GM23338 (cell line): ENCODE measurements at regions not wholly inside any gene's neighbourhood (a gene's known extent, or its start where the extent isn't known, plus 50 kb on each side); places are given as distances from the start of the nearest gene placed in this dataset.

Experiments
- ATAC-seq: fragments of 200-7000 bp; cut with Tn5 transposase; 3 replicates; pipeline ENCODE4 v1.9.1; 2020
- DNase-seq: peaks from one replicate; pipeline ENCODE4 v3.0.0-alpha.2; 2015; ENCODE audit warnings: low spot score
- H2AFZ ChIP-seq: fragments of 200-600 bp; sonication (generic); 2 replicates; pipeline ENCODE4 v1.8.0; 2016; ENCODE audit warnings: antibody characterized with exemption, mild to moderate bottlenecking, moderate library complexity
- H3F3A ChIP-seq: fragments of 200-600 bp; sonication (generic); replicated peaks from 2 replicates; pipeline ENCODE4 v1.8.0; 2017; ENCODE audit warnings: antibody characterized with exemption, mixed run types, low read depth
- H3K27ac ChIP-seq: fragments of 200-600 bp; sonication (generic); 2 replicates; pipeline ENCODE4 v1.6.1; 2016; ENCODE audit warnings: low read depth
- H3K27me3 ChIP-seq: fragments of 200-600 bp; sonication (generic); 2 replicates; pipeline ENCODE4 v1.8.0; 2016; ENCODE audit warnings: mild to moderate bottlenecking, mixed run types, moderate library complexity; ENCODE audit not compliant: insufficient read depth
- H3K36me3 ChIP-seq: fragments of 200-600 bp; sonication (generic); 2 replicates; pipeline ENCODE4 v1.8.0; 2016; ENCODE audit warnings: mild to moderate bottlenecking; ENCODE audit not compliant: insufficient read depth
- H3K4me1 ChIP-seq: fragments of 200-600 bp; sonication (generic); 2 replicates; pipeline ENCODE4 v1.8.0; 2016; ENCODE audit warnings: mild to moderate bottlenecking, moderate library complexity; ENCODE audit not compliant: insufficient read depth
- H3K4me2 ChIP-seq: fragments of 200-600 bp; sonication (generic); 2 replicates; pipeline ENCODE4 v1.7.1; 2017; ENCODE audit warnings: mixed run types
- H3K4me3 ChIP-seq: fragments of 200-600 bp; sonication (generic); 2 replicates; pipeline ENCODE4 v1.6.1; 2016; ENCODE audit warnings: mixed run types
- H3K79me2 ChIP-seq: fragments of 200-600 bp; sonication (generic); replicated peaks from 2 replicates; pipeline ENCODE4 v1.8.0; 2017; ENCODE audit warnings: mild to moderate bottlenecking; ENCODE audit not compliant: insufficient read depth
- H3K9me2 ChIP-seq: fragments of 200-600 bp; sonication (generic); 2 replicates; pipeline ENCODE4 v1.8.0; 2017; ENCODE audit not compliant: insufficient read depth
- H4K20me1 ChIP-seq: fragments of 200-600 bp; sonication (generic); replicated peaks from 2 replicates; pipeline ENCODE4 v1.8.0; 2017; ENCODE audit warnings: mild to moderate bottlenecking; ENCODE audit not compliant: insufficient read depth
- H3K27ac Mint-ChIP-seq: 2 replicates; pipeline ENCODE4 v1.8.0; 2020; ENCODE audit warnings: inconsistent platforms, mild to moderate bottlenecking, moderate library complexity, mixed read lengths
- H3K27me3 Mint-ChIP-seq: 3 replicates; pipeline ENCODE4 v1.8.0; 2022; ENCODE audit warnings: low read depth, mild to moderate bottlenecking, moderate library complexity, mixed read lengths, inconsistent platforms; ENCODE audit not compliant: insufficient read depth, poor library complexity
- H3K36me3 Mint-ChIP-seq: 3 replicates; pipeline ENCODE4 v1.8.0; 2021; ENCODE audit warnings: low read depth, mild to moderate bottlenecking, inconsistent platforms, moderate library complexity, mixed read lengths
- H3K4me1 Mint-ChIP-seq: 3 replicates; pipeline ENCODE4 v1.8.0; 2020; ENCODE audit warnings: mild to moderate bottlenecking, inconsistent platforms, mixed read lengths
- H3K4me3 Mint-ChIP-seq: 3 replicates; pipeline ENCODE4 v1.8.0; 2021; ENCODE audit warnings: moderate library complexity, mild to moderate bottlenecking, inconsistent platforms, mixed read lengths
- H3K9me3 Mint-ChIP-seq: 3 replicates; pipeline ENCODE4 v1.8.0; 2020; ENCODE audit warnings: moderate library complexity, mild to moderate bottlenecking, inconsistent platforms, mixed read lengths
- CREB1 ChIP-seq: fragments of 250-450 bp; sonication (Bioruptor Pico); IDR thresholded peaks from 2 replicates; pipeline ENCODE4 v1.5.0; 2020; ENCODE audit warnings: low read depth, mild to moderate bottlenecking, moderate library complexity
- CTCF ChIP-seq, 2 experiments: fragments of 200-600 bp in 1 of 2; sonication (generic) in 1 of 2; conservative IDR thresholded peaks; 2 replicates each; pipeline versions ENCODE4 v1.5.1 to v1.6.1; 2016 to 2017; ENCODE audit warnings: antibody characterized with exemption in 2 of 2, low read depth in 2 of 2, mild to moderate bottlenecking in 2 of 2, moderate library complexity in 1 of 2
- EZH2 ChIP-seq: fragments of 200-600 bp; sonication (generic); IDR thresholded peaks from one replicate; pipeline ENCODE4 v1.8.0; 2017; ENCODE audit warnings: antibody characterized with exemption, mild to moderate bottlenecking, low read depth; ENCODE audit not compliant: unreplicated experiment
- EZH2phosphoT487 ChIP-seq: fragments of 200-600 bp; sonication (generic); IDR thresholded peaks from one replicate; pipeline ENCODE4 v1.8.1; 2018; ENCODE audit warnings: antibody characterized with exemption; ENCODE audit not compliant: unreplicated experiment
- JUNB ChIP-seq: IDR thresholded peaks from one replicate; pipeline ENCODE4 v1.6.1; 2016; ENCODE audit warnings: antibody characterized with exemption; ENCODE audit not compliant: unreplicated experiment
- NANOG ChIP-seq: IDR thresholded peaks from 2 replicates; pipeline ENCODE4 v1.6.1; 2016; ENCODE audit warnings: antibody characterized with exemption, borderline replicate concordance
- POLR2AphosphoS5 ChIP-seq: IDR thresholded peaks from 2 replicates; pipeline ENCODE4 v1.6.1; 2016; ENCODE audit warnings: antibody characterized with exemption, low read depth
- STAT1 ChIP-seq: IDR thresholded peaks from one replicate; pipeline ENCODE4 v1.6.1; 2016; ENCODE audit warnings: antibody characterized with exemption; ENCODE audit not compliant: unreplicated experiment
- ZNF114 ChIP-seq: fragments of 250-450 bp; sonication (Bioruptor Pico); IDR thresholded peaks from 2 replicates; pipeline ENCODE4 v1.5.0; 2020; ENCODE audit warnings: mild to moderate bottlenecking, moderate library complexity
- ZNF331 ChIP-seq: fragments of 250-450 bp; sonication (Bioruptor Pico); IDR thresholded peaks from 2 replicates; pipeline ENCODE4 v1.5.0; 2020; ENCODE audit warnings: low read depth, mild to moderate bottlenecking, moderate library complexity
- ZNF462 ChIP-seq: fragments of 250-450 bp; sonication (Bioruptor Pico); IDR thresholded peaks from 2 replicates; pipeline ENCODE4 v1.5.0; 2020; ENCODE audit warnings: mild to moderate bottlenecking, moderate library complexity
- TF ChIP-seq, protein P1 (sequence below): IDR thresholded peaks from 2 replicates; pipeline ENCODE4 v1.6.1; 2016; ENCODE audit warnings: antibody characterized with exemption
- TF ChIP-seq, protein P2 (sequence below): IDR thresholded peaks from one replicate; pipeline ENCODE4 v1.6.1; 2018; ENCODE audit warnings: antibody characterized with exemption; ENCODE audit not compliant: unreplicated experiment

DNA sequence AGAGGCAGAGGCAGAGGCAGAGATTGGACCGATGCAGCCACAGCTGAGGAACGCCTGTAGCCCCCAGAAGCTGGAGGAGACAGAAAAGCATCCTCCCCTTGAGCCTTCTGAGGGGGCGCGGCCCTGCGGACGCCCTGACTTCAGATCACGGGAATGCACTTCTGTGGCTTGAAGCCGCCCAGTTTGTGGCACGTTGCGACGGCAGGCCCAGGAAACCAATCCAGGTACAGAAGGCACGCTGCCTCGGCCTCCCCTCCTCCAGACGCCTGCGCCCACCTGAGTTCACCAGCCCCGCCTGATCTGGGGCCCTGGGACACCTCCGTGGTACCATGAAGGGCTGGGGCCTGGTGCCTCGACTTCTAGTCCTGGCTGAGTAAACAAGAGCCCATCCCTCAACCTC is 82.0 kb downstream of the NCOR2 start:
- Histone ChIP-seq H3K27ac (no peak overlapping the region), H3K27me3 (no peaks in the 10 kb centered on the region), H3K4me3 (no peak overlapping the region), H4K20me1 (peaks cover 44% of the 10 kb centered on the region), H3K4me2 (no peak overlapping the region), H3K4me1 (0 out of 2 replicates have a peak, but pooled peaks cover 3% of the 10 kb centered on the region), H2AFZ (no peak overlapping the region), H3K79me2 (peaks cover 44% of the 10 kb centered on the region), H3K9me2 (no peaks in the 10 kb centered on the region), H3K36me3 (no peaks in the 10 kb centered on the region), H3F3A (no peaks in the 10 kb centered on the region)
- peaks cover 5% of the 10 kb centered on the region for H3K27me3 Mint-ChIP-seq
- ATAC-seq (no peak), DNase-seq (no peak)
- no peak overlapping the region for H3K27ac Mint-ChIP-seq
- peaks cover 23% of the 10 kb centered on the region for H3K36me3 Mint-ChIP-seq
- TF ChIP-seq CTCF (conservative IDR thresholded peaks at IDR 0.05; ENCODE audit: low read depth in 2 of 2) (no peak), ZNF114 (no peak), POLR2AphosphoS5 (no peak), EZH2 (no peak), EZH2phosphoT487 (no peak), NANOG (no peak), STAT1 (no peak), CREB1 (CRISPR knock-in tag) (no peak), JUNB (no peak), ZNF331 (CRISPR knock-in tag) (no peak), ZNF462 (CRISPR knock-in tag) (no peak)
- TF ChIP-seq, protein P1, sequence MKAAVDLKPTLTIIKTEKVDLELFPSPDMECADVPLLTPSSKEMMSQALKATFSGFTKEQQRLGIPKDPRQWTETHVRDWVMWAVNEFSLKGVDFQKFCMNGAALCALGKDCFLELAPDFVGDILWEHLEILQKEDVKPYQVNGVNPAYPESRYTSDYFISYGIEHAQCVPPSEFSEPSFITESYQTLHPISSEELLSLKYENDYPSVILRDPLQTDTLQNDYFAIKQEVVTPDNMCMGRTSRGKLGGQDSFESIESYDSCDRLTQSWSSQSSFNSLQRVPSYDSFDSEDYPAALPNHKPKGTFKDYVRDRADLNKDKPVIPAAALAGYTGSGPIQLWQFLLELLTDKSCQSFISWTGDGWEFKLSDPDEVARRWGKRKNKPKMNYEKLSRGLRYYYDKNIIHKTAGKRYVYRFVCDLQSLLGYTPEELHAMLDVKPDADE: no peak
- TF ChIP-seq, protein P2, sequence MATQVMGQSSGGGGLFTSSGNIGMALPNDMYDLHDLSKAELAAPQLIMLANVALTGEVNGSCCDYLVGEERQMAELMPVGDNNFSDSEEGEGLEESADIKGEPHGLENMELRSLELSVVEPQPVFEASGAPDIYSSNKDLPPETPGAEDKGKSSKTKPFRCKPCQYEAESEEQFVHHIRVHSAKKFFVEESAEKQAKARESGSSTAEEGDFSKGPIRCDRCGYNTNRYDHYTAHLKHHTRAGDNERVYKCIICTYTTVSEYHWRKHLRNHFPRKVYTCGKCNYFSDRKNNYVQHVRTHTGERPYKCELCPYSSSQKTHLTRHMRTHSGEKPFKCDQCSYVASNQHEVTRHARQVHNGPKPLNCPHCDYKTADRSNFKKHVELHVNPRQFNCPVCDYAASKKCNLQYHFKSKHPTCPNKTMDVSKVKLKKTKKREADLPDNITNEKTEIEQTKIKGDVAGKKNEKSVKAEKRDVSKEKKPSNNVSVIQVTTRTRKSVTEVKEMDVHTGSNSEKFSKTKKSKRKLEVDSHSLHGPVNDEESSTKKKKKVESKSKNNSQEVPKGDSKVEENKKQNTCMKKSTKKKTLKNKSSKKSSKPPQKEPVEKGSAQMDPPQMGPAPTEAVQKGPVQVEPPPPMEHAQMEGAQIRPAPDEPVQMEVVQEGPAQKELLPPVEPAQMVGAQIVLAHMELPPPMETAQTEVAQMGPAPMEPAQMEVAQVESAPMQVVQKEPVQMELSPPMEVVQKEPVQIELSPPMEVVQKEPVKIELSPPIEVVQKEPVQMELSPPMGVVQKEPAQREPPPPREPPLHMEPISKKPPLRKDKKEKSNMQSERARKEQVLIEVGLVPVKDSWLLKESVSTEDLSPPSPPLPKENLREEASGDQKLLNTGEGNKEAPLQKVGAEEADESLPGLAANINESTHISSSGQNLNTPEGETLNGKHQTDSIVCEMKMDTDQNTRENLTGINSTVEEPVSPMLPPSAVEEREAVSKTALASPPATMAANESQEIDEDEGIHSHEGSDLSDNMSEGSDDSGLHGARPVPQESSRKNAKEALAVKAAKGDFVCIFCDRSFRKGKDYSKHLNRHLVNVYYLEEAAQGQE: no peak
- H3K4me1 Mint-ChIP-seq: peaks cover 14% of the 10 kb centered on the region
- no peak overlapping the region for H3K4me3 Mint-ChIP-seq
- H3K9me3 Mint-ChIP-seq: no peaks in the 10 kb centered on the region; the same call in 2 of the 3 replicates
